CD4-positive, alpha-beta T cell (primary cell): ENCODE measurements at regions not wholly inside any gene's neighbourhood (a gene's known extent, or its start where the extent isn't known, plus 50 kb on each side); places are given as distances from the start of the nearest gene placed in this dataset.

Experiments
- ATAC-seq: fragments of 200-7000 bp; cut with Tn5 transposase; one replicate; pipeline ENCODE4 v1.10.0; 2022; ENCODE audit warnings: mild to moderate bottlenecking; ENCODE audit not compliant: poor library complexity
- CTCF ChIA-PET: fragments of 350-600 bp; sonication (Branson Sonifier 250); formaldehyde crosslinking; loops from one replicate; lab custom pipeline; 2021; ENCODE audit warnings: antibody characterized with exemption, inconsistent platforms; lab: Charles Lee
- POLR2A ChIA-PET: fragments of 350-600 bp; sonication (Branson Sonifier 250); formaldehyde crosslinking; loops from one replicate; lab custom pipeline; 2021; ENCODE audit warnings: antibody characterized with exemption, inconsistent platforms; lab: Charles Lee
- DNase-seq, 14 experiments: peaks; one replicate each; pipeline ENCODE4 v3.0.0-alpha.2; 2013 to 2020; ENCODE audit warnings: mixed read lengths in 2 of 14
- H3K27ac ChIP-seq, 2 donors: one replicate each; pipeline versions ENCODE4 v1.5.1 to v1.7.0; 2013; ENCODE audit warnings: low read length in 2 of 2, low read depth in 1 of 2, mild to moderate bottlenecking in 1 of 2
- H3K27me3 ChIP-seq, 2 experiments: 1 replicate in 1 of 2; 2 replicates in 1 of 2; pipeline versions ENCODE4 v1.6.1 to v1.7.0; 2013; ENCODE audit warnings: low read length in 2 of 2, control low read depth in 1 of 2, mild to moderate bottlenecking in 1 of 2, moderate library complexity in 1 of 2; ENCODE audit not compliant: insufficient read depth in 2 of 2, control insufficient read depth in 1 of 2
- H3K36me3 ChIP-seq: one replicate; pipeline ENCODE4 v1.6.1; 2013; ENCODE audit warnings: low read length, control low read depth; ENCODE audit not compliant: insufficient read depth
- H3K4me1 ChIP-seq: one replicate; pipeline ENCODE4 v1.6.1; 2013; ENCODE audit warnings: low read length, control low read depth; ENCODE audit not compliant: insufficient read depth
- H3K4me3 ChIP-seq: one replicate; pipeline ENCODE4 v1.5.1; 2013; ENCODE audit warnings: mild to moderate bottlenecking, low read length, moderate library complexity
- H3K9me3 ChIP-seq, 2 experiments: 1 replicate in 1 of 2; 2 replicates in 1 of 2; pipeline versions ENCODE4 v1.6.1 to v1.7.0; 2013; ENCODE audit warnings: low read length in 2 of 2, mild to moderate bottlenecking in 2 of 2, control low read depth in 1 of 2, moderate library complexity in 1 of 2; ENCODE audit not compliant: control insufficient read depth in 1 of 2, insufficient read depth in 1 of 2
- H3K27ac Mint-ChIP-seq: one replicate; pipeline ENCODE4 v1.8.0; 2020; ENCODE audit warnings: mixed read lengths
- H3K27me3 Mint-ChIP-seq: one replicate; pipeline ENCODE4 v1.8.0; 2021; ENCODE audit warnings: mixed read lengths
- H3K36me3 Mint-ChIP-seq: one replicate; pipeline ENCODE4 v1.8.0; 2021; ENCODE audit warnings: low read depth, mixed read lengths
- H3K4me1 Mint-ChIP-seq: one replicate; pipeline ENCODE4 v1.8.0; 2021; ENCODE audit warnings: low read depth, mixed read lengths
- H3K4me3 Mint-ChIP-seq: one replicate; pipeline ENCODE4 v1.8.0; 2020; ENCODE audit warnings: mild to moderate bottlenecking, mixed read lengths
- H3K9me3 Mint-ChIP-seq: one replicate; pipeline ENCODE4 v1.8.0; 2020; ENCODE audit warnings: mixed read lengths
- CTCF ChIP-seq: fragments of 200-600 bp; IDR thresholded peaks from one replicate; pipeline ENCODE4 v1.8.0; 2022; ENCODE audit warnings: antibody characterized with exemption, mild to moderate bottlenecking
- intact Hi-C, 2 experiments: fragments of 100-400 bp; cut with DNase I in 1 of 2; cut with micrococcal nuclease in 1 of 2; formaldehyde crosslinking; loops; one replicate each; pipeline versions ENCODE4 v1.15.1 to v1.9.0; 2023 to 2025; cut with DNase I, micrococcal nuclease

DNA sequence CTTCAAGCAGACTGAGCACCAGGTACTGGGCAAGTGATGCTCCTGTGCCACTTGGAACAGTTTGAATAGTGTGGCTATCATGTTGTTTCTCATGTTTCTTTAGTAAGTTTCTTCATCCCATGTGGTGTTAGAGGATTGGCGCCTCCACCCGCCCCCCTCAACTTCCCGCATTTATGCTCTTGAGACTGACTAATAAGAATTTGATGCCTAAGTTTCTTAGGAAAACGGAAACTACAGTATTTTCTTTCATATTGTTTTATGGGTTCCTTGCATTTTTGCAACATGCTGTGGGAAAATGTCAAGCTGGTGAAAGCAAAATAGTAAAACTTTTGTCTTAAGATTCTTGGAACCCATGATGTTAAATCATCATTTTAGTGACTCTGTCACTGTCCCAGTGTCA, 101.2 kb upstream of the SLC4A4 start:
- Mint-ChIP-seq H3K27ac (no peak overlapping the region), H3K9me3 (no peaks in the 10 kb centered on the region), H3K27me3 (peaks cover 5% of the 10 kb centered on the region), H3K36me3 (no peaks in the 10 kb centered on the region), H3K4me3 (no peak overlapping the region), H3K4me1 (no peaks in the 10 kb centered on the region)
- Histone ChIP-seq H3K27me3 (peaks cover 0 to 4% of the 10 kb centered on the region in 2 experiments), H3K27ac (no peak overlapping the region), H3K9me3 (no peaks in the 10 kb centered on the region), H3K36me3 (no peaks in the 10 kb centered on the region), H3K4me1 (no peaks in the 10 kb centered on the region), H3K4me3 (no peak overlapping the region)
- ATAC-seq, result no peak
- TF ChIP-seq CTCF, result no peak
- POLR2A ChIA-PET, result no interaction called here
- intact Hi-C loops, result no loop called here
- no peak for DNase-seq
- CTCF ChIA-PET, result no interaction called here

GRCh38 chr4:71239365-71239764, 99.5 kb upstream of the SLC4A4 start:
- Histone ChIP-seq H3K27ac (no peak overlapping the region), H3K36me3 (no peaks in the 10 kb centered on the region), H3K4me1 (no peaks in the 10 kb centered on the region), H3K4me3 (no peak overlapping the region), H3K9me3 (no peaks in the 10 kb centered on the region), H3K27me3 (peaks cover 0 to 4% of the 10 kb centered on the region in 2 experiments)
- no peak for TF ChIP-seq CTCF
- POLR2A ChIA-PET, result no interaction called here
- Mint-ChIP-seq H3K27ac (no peak overlapping the region), H3K4me3 (no peak overlapping the region), H3K9me3 (no peaks in the 10 kb centered on the region), H3K36me3 (no peaks in the 10 kb centered on the region), H3K4me1 (no peaks in the 10 kb centered on the region), H3K27me3 (peaks cover 5% of the 10 kb centered on the region)
- CTCF ChIA-PET, result no interaction called here
- intact Hi-C loops, result no loop called here
- no peak for DNase-seq
- ATAC-seq, result no peak

GRCh38 chr4:71240094-71240493, 98.7 kb upstream of the SLC4A4 start:
- Mint-ChIP-seq H3K4me1 (no peaks in the 10 kb centered on the region), H3K4me3 (no peak overlapping the region), H3K27ac (no peak overlapping the region), H3K36me3 (no peaks in the 10 kb centered on the region), H3K9me3 (no peaks in the 10 kb centered on the region), H3K27me3 (peaks cover 5% of the 10 kb centered on the region)
- no peaks in the 10 kb centered on the region for H3K4me1 ChIP-seq
- intact Hi-C loops, result no loop called here
- no peaks in the 10 kb centered on the region for H3K36me3 ChIP-seq
- H3K27ac ChIP-seq, result no peak overlapping the region
- peaks cover 0 to 4% of the 10 kb centered on the region in 2 experiments for H3K27me3 ChIP-seq
- TF ChIP-seq CTCF, result no peak
- H3K4me3 ChIP-seq, result no peak overlapping the region
- CTCF ChIA-PET, result no interaction called here
- no peak for DNase-seq
- ATAC-seq, result no peak
- POLR2A ChIA-PET, result no interaction called here
- H3K9me3 ChIP-seq, result no peaks in the 10 kb centered on the region
